Fibroblast of skin of scalp (primary cell): ENCODE measurements at regions not wholly inside any gene's neighbourhood (a gene's known extent, or its start where the extent isn't known, plus 50 kb on each side); places are given as distances from the start of the nearest gene placed in this dataset.

Source experiments
- DNase-seq: peaks from one replicate; pipeline ENCODE4 v3.0.0-alpha.2; 2013

DNA sequence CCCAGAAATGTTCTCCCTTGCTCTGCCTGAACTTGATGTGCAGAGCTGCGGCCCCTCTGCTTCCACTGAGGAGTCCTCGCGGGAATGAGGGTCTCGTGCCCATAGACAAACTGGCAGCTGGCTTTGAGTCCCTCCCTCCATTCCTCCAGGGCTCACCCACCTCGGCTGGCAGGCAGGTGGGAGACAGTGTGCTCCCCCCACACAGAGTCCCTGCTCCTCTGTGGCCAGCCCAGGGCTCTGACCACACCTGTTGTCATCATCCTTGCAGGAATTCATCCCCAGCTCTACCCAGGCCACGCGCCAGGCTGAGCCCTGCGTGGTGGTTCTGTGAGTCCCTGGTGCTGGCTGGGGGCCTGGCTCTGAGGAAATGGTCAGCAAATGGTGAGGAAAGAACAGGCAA is 521.9 kb downstream of the TBC1D22A start:
- no peak for DNase-seq

DNA sequence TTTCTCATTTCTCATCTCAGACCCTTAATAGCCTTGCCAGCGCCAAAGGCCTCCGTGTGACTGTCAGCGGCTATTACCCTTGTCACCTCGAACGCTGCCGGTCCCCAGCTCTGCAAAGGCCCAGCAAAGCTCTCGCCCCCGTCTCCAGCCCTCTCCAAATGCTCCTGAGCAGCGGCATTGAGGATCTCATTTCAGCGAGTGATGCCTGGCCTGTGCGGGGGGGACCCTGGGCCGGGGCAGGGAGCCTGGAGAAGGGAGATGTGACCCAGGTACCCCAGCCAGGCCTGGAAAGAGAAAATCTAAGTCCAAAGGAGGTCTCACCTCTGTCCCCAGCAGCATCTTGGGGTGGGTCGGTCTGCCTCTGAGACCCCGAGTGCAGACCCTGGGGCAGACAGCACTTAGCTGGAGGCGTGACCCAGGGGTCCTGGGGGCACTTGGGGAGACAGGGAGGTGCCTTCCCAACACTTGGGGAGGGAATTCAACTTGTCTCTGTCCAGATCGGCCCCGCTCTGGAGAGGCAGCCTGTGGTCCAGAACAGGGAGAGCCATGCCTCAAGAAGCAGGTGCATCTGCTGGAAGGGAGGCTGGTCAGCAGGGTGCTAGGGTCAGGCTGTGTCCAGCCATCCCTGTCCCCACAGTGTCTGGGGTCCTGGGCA is 521.3 kb downstream of the TBC1D22A start:
- no peak for DNase-seq

DNA sequence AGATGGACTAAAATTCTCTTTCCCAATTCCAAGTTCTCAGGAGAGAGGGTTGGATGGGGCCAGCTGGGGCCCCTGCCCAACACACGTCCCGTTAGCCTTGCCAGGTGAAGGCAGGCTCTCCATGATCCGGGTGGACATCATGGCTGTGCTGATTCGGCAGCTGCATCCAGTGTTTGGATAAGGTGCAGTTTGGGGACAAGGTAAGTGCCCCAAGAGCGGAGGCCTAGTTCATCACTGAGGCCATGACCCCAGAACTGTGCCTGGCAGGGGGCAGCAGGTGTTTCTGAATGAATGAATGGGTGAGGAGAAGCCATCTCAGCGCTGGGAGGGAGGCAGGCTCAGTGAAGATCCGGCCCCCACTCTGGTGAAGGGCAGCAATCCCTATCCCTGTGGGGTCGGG is 520.4 kb downstream of the TBC1D22A start:
- no peak for DNase-seq

DNA sequence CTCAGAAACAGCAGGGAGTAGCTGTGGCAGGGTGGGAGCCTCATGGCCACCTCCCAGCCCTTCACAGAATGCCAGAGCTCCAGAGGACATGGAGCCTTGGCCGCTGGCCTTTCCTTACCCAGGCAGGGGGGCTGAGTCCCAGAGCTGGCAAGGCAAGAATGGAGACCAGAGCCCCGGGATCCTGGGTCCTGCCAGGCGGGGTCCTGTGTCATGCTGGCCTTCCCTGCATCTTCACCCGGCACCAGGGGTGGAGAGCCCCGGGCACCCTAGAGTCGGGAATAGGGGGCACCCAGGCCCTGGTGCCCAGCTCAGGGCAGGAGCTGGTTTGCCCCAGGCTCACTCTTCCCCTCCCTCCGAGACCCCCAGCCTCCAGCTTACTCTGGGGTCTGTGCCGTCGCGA is 519.9 kb downstream of the TBC1D22A start:
- no peak for DNase-seq

DNA sequence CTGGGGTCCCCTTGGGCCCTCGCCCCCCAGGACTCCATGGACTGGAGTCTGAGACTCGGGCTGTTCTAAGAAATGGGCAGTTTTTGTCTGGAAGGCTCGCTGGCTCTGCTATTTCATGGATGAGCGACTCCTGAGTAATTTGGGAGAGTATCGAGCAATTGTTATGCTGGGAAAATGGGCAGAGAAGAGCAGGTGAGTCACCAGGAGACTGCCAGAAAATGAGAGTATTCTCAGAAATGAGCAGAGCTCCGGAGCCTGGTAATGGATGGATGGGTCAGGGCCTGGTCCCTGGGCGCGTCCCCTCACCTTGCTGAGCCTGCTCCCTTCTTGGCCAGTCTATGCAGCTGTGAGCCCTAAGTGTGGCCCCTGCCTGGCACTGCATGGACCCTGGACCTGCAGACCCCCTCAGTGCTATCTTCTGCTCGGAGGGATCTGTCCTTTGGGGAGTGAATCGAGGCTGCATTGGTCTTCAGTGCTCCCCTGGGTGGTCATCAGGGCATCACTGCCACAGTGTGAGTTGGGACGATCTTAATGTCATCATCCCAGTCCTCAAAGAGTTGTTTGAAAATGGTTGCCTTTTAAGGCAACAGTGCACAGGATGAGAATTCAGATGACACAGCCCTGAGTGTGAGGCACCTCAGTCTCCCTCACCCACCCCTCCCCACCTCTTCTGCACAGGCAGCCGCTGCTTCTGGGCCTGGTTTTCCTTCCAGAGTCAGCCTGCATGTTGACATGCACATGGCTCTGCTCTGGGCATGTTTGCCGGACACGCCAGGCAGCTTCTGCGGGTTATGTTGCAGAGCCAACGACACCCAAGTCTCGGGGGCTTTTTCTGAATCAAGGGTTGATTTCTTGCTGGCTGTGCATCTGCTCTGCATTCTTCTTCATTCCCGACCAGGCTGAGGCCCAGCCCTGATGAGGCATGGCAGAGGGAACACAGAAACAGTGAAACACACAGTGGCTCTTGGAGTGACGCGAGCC is 519.0 kb downstream of the TBC1D22A start:
- peak; percentile 15 for DNase-seq

DNA sequence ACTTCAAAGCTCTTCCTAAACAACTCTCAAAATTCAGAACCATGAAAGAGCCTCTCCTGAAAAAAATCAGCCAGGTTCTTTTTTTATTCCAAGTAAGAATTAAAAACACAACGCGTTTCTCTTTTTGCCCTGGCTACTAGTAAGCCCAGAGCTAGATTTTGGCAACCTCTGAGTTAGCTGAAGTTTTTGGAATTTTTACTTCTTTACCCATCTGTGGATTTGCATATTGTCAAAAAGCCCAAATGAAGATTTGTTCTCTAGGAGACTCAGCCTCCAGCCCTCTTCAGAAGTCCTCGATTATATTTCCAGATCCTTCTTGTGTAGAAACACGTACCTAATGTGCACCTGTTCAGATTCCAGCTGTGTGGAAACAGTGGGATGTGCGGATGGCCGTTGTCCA is 517.9 kb downstream of the TBC1D22A start:
- no peak for DNase-seq

DNA sequence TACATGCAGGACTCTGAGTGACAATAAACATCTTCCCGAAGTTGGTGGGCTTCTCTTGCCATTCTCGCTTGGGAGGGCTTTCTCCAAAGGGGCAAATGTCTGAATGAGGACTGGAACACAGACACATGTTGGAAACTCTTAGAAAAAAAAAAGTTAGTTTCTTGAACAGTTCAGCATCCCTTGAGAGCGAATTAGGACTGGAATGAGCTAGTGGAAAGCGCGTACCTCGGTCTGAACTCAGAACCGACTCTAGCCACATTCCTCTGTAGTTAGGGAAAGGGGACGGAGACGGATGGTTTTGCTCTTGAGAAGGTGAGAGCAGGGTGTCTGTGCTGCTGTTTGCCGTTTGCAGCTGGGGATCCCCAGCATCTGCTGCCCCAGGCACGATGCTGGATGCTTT is 517.3 kb downstream of the TBC1D22A start:
- no peak for DNase-seq

DNA sequence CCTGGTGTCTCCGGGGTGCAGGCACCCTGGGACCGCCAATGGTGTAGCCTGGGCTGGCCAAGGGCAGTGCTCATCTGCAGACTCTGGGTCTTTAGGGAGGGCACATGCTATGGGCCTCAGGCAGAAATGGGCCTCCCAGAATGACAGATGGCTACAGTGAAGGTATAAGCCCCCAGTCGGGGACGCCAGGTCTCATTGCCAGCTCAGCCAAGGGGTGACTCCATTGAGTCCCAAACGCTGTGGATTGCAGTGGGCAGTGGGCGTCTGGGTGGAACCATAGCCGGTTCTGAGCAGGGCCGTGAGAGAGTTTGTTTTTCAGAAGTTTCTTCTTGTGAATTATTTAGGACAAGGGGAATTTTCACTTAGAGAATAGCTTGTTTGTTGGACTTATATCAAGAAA is 516.9 kb downstream of the TBC1D22A start:
- DNase-seq, result no peak

DNA sequence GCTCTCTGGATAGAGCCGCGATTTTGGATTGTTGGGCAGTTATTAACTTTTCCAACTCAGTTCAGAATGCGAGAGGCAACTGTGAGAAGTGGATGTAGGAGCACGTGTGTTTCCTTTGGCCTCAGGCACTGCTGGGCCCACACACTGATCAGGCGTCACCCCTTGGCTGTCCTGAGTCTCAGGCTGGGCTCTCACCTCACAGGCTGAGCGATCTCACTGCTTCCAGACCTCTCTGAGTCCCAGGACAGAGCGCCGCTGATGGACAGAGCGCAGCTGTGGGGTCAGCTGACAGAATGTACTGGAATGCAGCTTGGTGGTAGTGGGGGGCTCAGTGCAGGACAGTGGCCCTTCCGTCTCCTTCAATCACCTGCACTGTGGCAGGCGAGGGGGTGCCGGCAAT is 516.2 kb downstream of the TBC1D22A start:
- DNase-seq, result no peak

DNA sequence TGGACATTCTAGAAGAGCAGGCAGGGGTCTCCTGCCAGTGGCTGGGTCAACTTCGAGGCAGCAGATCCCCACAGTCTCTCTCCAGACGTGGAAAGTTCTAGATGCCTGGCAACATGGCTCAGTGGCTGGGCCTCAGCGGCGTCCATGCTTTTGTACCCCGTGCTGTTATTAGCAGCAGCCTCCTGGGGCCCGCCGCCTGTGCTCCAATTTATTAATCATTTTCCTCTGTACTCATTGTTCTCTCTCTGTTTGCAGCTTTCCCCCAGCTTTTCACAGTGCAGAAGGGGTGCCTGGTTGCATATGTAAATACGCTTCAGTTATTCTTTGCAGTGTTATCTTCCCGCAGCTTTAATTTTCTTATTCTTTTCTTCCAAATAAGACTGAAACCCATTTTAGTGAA is 515.1 kb downstream of the TBC1D22A start:
- no peak for DNase-seq

DNA sequence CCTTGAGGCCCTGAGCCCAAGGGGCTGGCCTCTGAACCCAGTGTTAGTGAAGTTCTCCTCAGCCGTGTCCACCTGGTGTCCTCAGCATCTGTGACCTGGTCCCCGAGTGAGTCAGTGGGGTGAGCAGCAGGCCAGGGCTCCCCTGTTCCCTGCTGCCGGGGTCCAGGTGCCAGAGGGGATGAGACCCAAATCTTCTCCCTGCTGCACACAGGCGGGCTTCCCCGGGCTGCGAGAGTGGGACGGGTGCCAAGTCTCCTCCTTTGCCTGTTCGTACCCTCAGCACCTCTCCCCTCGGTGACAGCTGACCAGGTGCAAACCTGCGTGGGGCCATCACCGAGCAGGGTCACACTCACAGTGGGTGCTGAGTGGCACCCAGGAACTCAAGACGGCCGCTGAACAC is 514.5 kb downstream of the TBC1D22A start:
- DNase-seq, result no peak

DNA sequence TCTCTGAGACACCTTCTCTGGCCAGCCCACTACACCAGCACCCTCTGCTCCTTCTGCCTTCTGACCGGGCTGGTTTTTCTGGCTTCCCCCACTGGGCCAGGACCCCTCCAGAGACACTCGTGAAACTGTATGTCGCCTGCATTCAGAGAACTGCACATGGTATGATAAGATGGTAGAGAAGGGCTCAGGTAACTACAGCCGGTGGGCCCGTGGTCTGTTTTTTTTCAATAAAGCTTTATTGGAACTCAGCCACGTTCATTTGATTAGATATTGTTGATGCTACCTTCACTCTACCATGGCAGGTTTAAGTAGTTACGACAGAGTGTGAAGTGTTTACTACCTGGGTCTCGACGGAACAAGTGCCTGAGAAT is 514.0 kb downstream of the TBC1D22A start:
- DNase-seq, result no peak

DNA sequence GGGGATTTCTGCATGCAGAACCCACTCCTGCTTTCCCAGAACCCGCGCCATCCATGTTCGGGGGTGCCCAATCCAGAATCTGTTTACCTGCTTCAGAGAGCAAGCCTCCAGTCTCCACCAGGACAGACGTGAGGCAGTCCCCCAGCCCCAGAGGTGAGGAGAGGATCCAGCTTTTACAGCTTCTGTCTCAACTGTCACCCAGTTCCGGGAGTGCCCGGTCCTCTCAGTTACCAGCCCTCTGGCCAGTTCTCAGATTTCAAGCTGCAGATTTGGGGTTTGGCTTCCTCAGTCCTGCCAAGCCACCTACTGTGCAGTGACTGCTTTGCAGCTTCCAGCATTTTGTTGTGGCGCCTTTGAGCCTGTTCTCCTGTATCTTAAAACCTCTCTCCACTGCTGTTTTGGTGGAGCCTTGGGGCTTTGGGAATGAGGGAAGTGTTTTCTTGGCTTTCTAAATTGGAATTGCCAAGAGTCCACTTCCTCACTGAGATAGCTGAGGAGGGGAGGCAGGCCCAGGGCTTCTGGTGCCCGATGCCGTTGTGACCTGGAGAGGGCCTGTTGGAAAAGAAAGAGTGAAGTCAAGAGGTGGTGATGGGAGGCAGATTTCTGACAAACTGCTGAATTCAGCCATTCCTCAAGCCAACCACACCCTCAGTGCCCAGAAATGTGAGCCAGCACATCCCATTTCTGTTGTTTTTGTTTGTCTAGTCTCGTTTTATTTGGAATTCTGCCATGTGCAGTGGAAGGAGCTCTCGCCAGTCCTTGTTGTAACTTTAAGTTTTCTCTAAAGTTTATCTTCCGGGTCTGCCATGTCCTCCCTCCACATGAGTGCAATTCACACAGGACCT is 513.4 kb downstream of the TBC1D22A start:
- peak; percentile 29 for DNase-seq

DNA sequence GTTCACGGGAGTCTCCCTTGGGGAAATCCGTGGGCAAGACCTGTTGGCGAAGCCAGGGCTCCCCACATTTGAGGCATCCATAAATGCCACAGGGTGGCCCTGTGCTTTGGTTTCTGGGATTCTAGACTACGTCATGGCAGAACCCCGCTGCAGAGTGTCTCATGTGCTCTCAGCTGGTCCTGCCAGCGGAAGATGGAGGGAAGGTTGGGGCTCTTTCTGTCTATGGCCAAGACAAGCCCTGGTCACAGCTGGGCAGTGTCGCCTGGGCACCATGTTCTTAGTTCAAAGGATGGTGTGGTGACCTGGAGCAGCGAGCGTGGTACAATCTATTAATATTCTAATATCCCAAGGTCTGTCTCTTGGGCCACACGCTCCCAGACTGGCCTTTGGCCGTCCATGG is 511.7 kb downstream of the TBC1D22A start:
- no peak for DNase-seq

DNA sequence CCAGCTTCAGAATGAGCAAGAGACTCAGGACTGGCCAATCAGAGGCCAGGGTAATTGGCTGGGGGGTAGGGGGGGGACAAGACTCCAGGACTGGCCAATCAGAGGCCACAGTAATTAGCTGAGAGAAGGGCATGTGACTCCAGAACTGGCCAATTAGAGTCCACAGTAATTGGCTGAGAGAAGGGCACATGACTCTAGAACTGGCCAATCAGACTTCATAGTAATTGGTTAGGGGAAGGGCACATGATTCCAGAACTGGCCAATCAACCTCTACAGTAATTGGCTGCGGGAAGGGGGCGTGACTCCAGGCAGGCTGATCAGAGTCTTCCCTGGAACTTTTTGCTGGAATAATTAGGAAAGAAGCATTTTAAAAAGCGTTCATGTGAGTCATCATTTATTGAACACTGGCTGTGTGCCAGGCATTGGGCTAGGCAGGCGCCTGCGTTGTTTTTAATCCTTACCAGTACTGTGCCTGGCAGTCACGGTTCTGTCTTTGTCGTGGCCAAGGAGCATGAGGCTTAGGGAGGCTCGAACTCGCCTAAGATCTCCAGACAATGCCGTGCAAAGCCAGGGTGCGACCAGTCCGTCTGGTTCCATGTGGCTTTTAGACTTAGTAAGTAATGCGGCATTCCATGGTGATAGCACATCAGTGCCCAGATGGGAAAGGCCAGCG is 508.1 kb downstream of the TBC1D22A start:
- no peak for DNase-seq

DNA sequence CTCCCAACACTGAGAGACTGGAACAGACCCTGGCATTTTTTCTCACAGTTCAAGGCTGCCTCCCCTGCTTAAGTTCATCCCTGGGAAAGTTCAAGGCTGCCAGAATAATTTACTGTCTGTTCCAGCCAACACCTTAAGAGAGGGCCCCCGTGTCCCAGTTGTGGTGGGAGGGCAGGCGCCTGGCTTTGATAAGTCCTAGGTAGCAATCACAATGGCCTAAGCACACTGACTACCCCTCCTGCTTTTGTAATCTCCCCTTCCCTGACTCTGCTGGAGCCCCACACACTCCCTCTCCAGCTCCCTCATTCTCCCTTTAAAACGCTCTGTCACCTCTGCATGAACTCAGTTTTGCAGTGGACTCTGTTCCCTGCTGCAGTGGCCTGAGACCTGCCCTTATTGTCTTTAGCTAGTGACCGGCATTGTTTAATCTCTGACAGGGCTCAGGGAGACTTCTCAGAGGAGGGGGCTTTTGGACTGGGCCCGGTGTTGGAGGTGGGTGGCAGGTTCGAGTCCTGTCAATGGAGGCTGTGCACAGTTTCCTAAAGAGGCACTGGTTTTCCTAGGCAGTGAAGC is 507.2 kb downstream of the TBC1D22A start:
- DNase-seq, result no peak

DNA sequence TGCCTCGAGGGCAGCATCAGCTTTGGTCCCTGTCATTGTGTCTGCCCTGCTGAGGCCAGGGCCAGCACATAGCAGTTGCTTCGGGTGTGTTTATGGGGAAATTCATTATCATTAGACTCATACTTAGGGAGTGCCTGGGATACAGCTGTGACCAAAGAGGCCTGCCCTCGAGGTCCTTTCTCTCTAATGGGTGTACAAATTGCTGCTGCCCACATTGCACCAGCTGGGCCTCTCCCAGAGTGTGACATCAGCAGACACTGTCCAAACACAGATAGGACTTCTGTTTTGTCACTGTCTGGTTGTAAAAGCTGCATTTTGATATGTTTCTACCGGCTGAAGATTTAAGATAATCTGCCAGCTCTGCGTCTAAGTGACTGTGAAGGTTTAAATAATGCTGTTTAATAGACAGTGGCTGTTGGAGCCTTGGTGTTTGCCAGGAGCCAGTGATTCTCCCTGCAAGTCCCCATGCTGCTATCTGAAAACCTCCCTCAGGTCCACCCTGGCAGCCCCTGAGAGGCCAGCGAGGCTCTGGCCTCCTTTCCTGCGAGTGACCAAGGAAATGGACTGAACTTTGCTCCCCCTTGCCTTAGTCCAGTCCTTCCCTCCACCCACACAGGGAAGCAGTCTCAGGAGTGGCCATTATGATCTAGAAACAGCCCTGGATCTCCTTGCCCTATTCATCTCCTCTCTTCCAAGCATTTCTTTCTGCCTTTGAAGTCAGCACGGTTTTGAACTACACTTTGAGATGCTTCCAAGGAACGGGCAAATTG is 505.2 kb downstream of the TBC1D22A start:
- DNase-seq, result no peak

DNA sequence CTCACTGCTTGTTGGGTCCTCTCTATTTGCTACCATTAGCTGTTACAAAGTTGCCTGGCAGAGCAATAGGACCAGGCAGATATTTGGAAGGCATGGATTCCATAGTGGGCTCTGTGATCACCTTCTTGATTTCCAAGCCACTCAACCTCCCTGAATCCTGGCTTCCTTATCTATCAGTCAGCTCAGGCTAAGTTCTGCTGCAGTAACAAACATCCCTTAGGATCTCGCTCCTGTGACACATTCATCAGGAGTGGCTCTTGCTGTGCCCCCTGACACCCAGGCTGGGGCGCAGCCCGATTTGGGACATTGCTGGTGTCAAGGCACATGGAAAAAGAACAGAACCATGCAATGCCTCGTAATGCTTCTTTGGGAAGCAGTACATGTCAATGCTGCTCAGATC is 503.9 kb downstream of the TBC1D22A start:
- no peak for DNase-seq

DNA sequence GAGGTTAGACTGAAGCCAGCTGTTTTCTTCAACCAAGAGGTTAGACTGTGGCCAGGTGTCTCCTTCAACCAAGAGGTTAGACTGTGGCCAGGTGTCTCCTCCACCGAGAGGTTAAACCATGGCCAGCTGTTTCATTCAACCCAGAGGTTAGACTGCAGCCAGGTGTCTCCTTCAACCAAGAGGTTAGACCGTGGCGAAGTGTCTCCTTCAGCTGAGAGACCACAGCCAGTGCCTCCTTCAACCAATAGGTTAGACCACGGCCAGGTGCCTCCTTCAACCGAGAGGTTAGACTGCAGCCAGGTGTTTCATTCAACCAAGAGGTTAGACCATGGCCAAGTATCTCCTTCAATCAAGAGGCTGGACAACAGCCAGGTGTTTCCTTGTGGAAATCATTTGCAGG is 498.1 kb downstream of the TBC1D22A start:
- DNase-seq, result no peak

DNA sequence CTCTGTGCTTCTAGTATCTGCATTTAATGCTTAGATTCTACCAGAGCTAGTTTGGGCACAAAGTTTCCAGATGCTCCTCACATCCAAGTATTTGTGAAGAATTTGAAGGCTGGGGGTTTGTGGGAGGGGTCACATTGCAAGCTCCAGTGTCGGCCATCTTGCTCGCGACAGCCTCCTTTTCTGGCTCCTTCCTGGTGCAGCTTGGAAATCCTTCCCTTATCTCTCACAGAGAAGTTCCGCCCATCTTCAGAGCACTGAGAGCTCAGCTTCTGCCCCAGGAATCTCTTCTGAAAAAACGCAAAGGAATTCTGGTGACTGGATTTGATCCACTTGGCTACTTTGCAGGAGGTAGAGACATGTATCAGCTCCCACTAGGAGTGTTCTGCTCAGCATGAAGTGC is 497.5 kb downstream of the TBC1D22A start:
- no peak for DNase-seq

DNA sequence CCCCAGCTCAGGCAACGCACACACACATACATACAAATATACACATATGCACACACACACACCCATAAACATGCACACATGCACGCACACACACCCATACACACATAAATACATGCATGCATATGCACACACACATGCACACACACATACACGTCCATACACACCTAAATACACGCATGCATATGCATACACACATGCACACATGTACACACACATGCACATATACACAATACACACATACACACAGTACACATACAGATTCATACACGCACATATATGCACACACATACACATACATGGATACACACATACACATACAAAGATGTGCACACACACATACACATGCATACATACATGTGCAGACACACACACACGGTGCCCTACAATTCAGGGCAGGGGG is 496.6 kb downstream of the TBC1D22A start:
- DNase-seq, result no peak

DNA sequence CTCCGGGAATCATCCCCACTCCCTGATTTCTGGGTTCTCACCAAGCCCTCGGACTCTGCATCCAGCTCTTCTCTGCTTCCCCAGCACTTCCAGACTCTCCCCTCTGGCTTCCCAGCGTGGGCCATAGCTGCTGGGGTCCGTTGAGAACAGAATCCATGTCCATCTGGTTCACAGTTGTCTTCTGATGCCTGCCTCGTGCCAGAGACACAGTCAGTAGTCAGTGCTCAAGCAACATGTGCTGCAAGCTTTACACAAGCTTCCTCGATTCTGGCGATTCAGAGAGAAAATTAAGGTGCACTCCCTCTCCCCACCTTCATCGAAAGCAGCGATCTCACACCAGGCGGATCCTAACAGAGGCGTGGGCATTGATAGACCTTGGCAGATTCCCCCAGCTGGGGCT is 495.5 kb downstream of the TBC1D22A start:
- DNase-seq, result no peak
